Progenitor cell of endocrine pancreas (in vitro differentiated cells): ENCODE measurements at regions not wholly inside any gene's neighbourhood (a gene's known extent, or its start where the extent isn't known, plus 50 kb on each side); places are given as distances from the start of the nearest gene placed in this dataset.

Source experiments
- DNase-seq: peaks from one replicate; pipeline ENCODE4 v3.0.0; 2021; ENCODE audit warnings: low spot score; ENCODE audit not compliant: unreplicated experiment
- H3K27ac Mint-ChIP-seq: 2 replicates; pipeline ENCODE4 v1.8.0; 2021; ENCODE audit warnings: mild to moderate bottlenecking, moderate library complexity, mixed read lengths
- H3K27me3 Mint-ChIP-seq: 2 replicates; pipeline ENCODE4 v1.8.0; 2021; ENCODE audit warnings: mixed read lengths
- H3K36me3 Mint-ChIP-seq: 2 replicates; pipeline ENCODE4 v1.8.0; 2022; ENCODE audit warnings: mixed read lengths; ENCODE audit not compliant: insufficient read depth
- H3K4me1 Mint-ChIP-seq: 2 replicates; pipeline ENCODE4 v1.8.0; 2021; ENCODE audit warnings: low read depth, mixed read lengths
- H3K4me3 Mint-ChIP-seq: 2 replicates; pipeline ENCODE4 v1.8.0; 2021; ENCODE audit warnings: low read depth, mild to moderate bottlenecking, moderate library complexity, mixed read lengths
- H3K9me3 Mint-ChIP-seq: 2 replicates; pipeline ENCODE4 v1.8.0; 2021; ENCODE audit warnings: low read depth, mixed read lengths
- CTCF ChIP-seq: fragments of 200-600 bp; sonication (generic); IDR thresholded peaks from one replicate; pipeline ENCODE4 v1.5.0; 2021; ENCODE audit warnings: antibody characterized with exemption, mild to moderate bottlenecking; ENCODE audit not compliant: unreplicated experiment

- peaks cover 1% of the 10 kb centered on the region for H3K36me3 Mint-ChIP-seq
- no peaks in the 10 kb centered on the region for H3K27me3 Mint-ChIP-seq
- no peak for DNase-seq
- peaks cover 12% of the 10 kb centered on the region for H3K4me1 Mint-ChIP-seq
- H3K27ac Mint-ChIP-seq: no peak overlapping the region
- TF ChIP-seq CTCF: no peak
- no peak overlapping the region for H3K4me3 Mint-ChIP-seq
- H3K9me3 Mint-ChIP-seq: peaks cover 7% of the 10 kb centered on the region
Measured at GRCh38 chr4:43351970-43352806, 459.7 kb downstream of the GRXCR1 start.

DNA sequence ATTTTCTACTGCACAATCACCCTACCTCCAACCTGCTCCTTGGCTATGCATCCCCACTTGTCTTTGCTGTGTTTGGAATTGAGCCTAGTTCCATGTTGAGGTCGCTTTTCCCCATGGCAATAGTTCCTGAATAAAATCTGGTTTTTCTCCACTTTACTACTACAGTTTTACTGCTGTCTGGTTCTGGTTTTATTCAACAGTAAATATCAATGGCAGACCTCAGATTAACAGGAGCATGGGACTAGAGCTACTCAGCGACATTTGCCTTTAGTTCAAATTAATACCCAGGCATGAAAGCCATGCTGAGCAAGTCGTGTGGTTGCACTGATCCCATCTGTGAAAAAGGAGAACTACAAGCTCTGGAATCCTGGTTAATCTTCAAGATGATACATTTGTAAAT, 460.3 kb downstream of the GRXCR1 start:
- Mint-ChIP-seq H3K4me3 (no peak overlapping the region), H3K9me3 (peaks cover 7% of the 10 kb centered on the region), H3K27ac (no peak overlapping the region), H3K4me1 (peaks cover 12% of the 10 kb centered on the region), H3K27me3 (no peaks in the 10 kb centered on the region), H3K36me3 (peaks cover 1% of the 10 kb centered on the region)
- no peak for DNase-seq
- TF ChIP-seq CTCF: no peak

DNA sequence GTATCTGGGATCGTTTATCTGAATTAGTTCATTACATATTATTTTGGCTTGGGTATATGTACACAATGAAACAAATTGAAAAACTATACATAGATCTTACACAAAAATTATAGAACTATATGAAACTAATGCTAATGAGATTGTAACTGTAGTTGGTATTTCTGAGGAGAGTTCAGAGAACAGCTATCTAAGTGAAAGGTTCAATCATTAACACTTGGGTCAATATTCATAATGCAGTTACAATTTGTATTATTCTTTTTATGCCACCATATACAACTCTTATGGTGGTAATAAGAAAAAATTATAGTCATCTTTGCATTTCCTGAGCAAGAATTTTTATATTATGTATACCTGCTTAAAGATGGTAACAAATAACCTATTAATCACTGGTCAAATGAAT, 461.0 kb downstream of the GRXCR1 start:
- peaks cover 7% of the 10 kb centered on the region for H3K9me3 Mint-ChIP-seq
- H3K4me1 Mint-ChIP-seq: peaks cover 12% of the 10 kb centered on the region
- H3K4me3 Mint-ChIP-seq: no peak overlapping the region
- no peak overlapping the region for H3K27ac Mint-ChIP-seq
- H3K27me3 Mint-ChIP-seq: no peaks in the 10 kb centered on the region
- no peak for DNase-seq
- peaks cover 1% of the 10 kb centered on the region for H3K36me3 Mint-ChIP-seq
- TF ChIP-seq CTCF: no peak

GRCh38 chr4:43356786-43357185, 464.3 kb downstream of the GRXCR1 start:
- Mint-ChIP-seq H3K27me3 (peaks cover 5% of the 10 kb centered on the region), H3K4me1 (peaks cover 25% of the 10 kb centered on the region)
- TF ChIP-seq CTCF: no peak

GRCh38 chr4:43357252-43357974, 464.9 kb downstream of the GRXCR1 start:
- Mint-ChIP-seq H3K27ac (no peak overlapping the region), H3K4me1 (peaks cover 24% of the 10 kb centered on the region), H3K4me3 (no peak overlapping the region), H3K27me3 (peaks cover 5% of the 10 kb centered on the region), H3K36me3 (no peaks in the 10 kb centered on the region), H3K9me3 (no peaks in the 10 kb centered on the region)
- no peak for TF ChIP-seq CTCF
- no peak for DNase-seq

More at GRCh38 chr4:43356786-43357185, 464.3 kb downstream of the GRXCR1 start:
- H3K4me3 Mint-ChIP-seq: no peak overlapping the region
- H3K27ac Mint-ChIP-seq: no peak overlapping the region
- no peaks in the 10 kb centered on the region for H3K36me3 Mint-ChIP-seq
- DNase-seq: no peak
- H3K9me3 Mint-ChIP-seq: no peaks in the 10 kb centered on the region
